HCT116 (cell line): ENCODE measurements at regions not wholly inside any gene's neighbourhood (a gene's known extent, or its start where the extent isn't known, plus 50 kb on each side); places are given as distances from the start of the nearest gene placed in this dataset.

Experiments used
- ATAC-seq: fragments of 200-7000 bp; cut with Tn5 transposase; 2 replicates; pipeline ENCODE4 v1.9.1; 2020; ENCODE audit warnings: mild to moderate bottlenecking, moderate library complexity
- BruUV-seq: library from RNA; stranded (reverse); fragments of 400-500 nt; replicated peaks from 2 replicates; lab custom pipeline; 2021; lab: Mats Ljungman, UMichigan
- CTCF ChIA-PET: fragments of 300-600 bp; sonication (Branson Sonifier 250); formaldehyde crosslinking; loops from one replicate; lab custom pipeline; 2021; ENCODE audit warnings: antibody characterized with exemption; lab: Charles Lee
- POLR2A ChIA-PET: fragments of 300-600, 350-600 bp; sonication (Branson Sonifier 250); formaldehyde crosslinking; loops from one replicate; lab custom pipeline; 2021; ENCODE audit warnings: antibody characterized with exemption; lab: Charles Lee
- RAD21 ChIA-PET, 2 experiments: fragments of 300-600 bp; sonication (Branson Sonifier 250); formaldehyde crosslinking; loops; one replicate each; lab custom pipeline; 2023; ENCODE audit warnings: low total read pairs in 2 of 2; ENCODE audit not compliant: uncharacterized antibody in 2 of 2, unreplicated experiment in 2 of 2, low non-redundant PET in 1 of 2; lab: Charles Lee
- DNase-seq: peaks from one replicate; pipeline ENCODE4 v3.0.0-alpha.2; 2010; ENCODE audit warnings: low read depth, low spot score
- H2AFZ ChIP-seq: fragments of 200-600 bp; shearing (Covaris generic), sonication (generic); 2 replicates; pipeline ENCODE4 v1.6.1; 2017; ENCODE audit warnings: low read depth, mixed run types, mixed read lengths, antibody characterized with exemption, low read length; ENCODE audit not compliant: poor library complexity, severe bottlenecking
- H3K27ac ChIP-seq: 2 replicates; pipeline ENCODE4 v1.5.1; 2012; ENCODE audit warnings: low read depth, low read length
- H3K27me3 ChIP-seq: fragments of 200-600 bp; sonication (generic); 2 replicates; pipeline ENCODE4 v1.6.1; 2016; ENCODE audit warnings: mixed run types, low read length, mixed read lengths; ENCODE audit not compliant: insufficient read depth
- H3K36me3 ChIP-seq, 2 experiments: fragments of 200-500 bp in 1 of 2; fragments of 200-600 bp in 1 of 2; sonication (Bioruptor generic) in 1 of 2; sonication (generic) in 1 of 2; 2 replicates each; pipeline versions ENCODE4 v1.5.1 to v1.6.1; 2014 to 2016; ENCODE audit warnings: low read length in 2 of 2, inconsistent platforms in 1 of 2, mixed read lengths in 1 of 2, mixed run types in 1 of 2; ENCODE audit not compliant: insufficient read depth in 2 of 2, control insufficient read depth in 1 of 2
- H3K4me1 ChIP-seq, 2 experiments: fragments of 200-600 bp in 1 of 2; sonication (generic) in 1 of 2; 2 replicates each; pipeline versions ENCODE4 v1.5.1 to v1.6.1; 2012 to 2017; ENCODE audit warnings: low read length in 2 of 2, inconsistent platforms in 1 of 2, mild to moderate bottlenecking in 1 of 2, mixed read lengths in 1 of 2, mixed run types in 1 of 2, moderate library complexity in 1 of 2; ENCODE audit not compliant: insufficient read depth in 2 of 2, control insufficient read depth in 1 of 2
- H3K4me2 ChIP-seq: fragments of 200-600 bp; sonication (generic); 2 replicates; pipeline ENCODE4 v1.6.1; 2017; ENCODE audit warnings: mixed run types, low read length, mixed read lengths
- H3K4me3 ChIP-seq, 2 experiments: fragments of 200-600 bp in 1 of 2; sonication (generic) in 1 of 2; replicated peaks in 1 of 2; 2 replicates each; pipeline ENCODE4 v1.5.1; 2011 to 2016; ENCODE audit warnings: low read length in 2 of 2, control low read depth in 1 of 2, low read depth in 1 of 2, mild to moderate bottlenecking in 1 of 2, mixed read lengths in 1 of 2, mixed run types in 1 of 2
- H3K79me2 ChIP-seq: fragments of 200-600 bp; sonication (generic); 2 replicates; pipeline ENCODE4 v1.6.1; 2017; ENCODE audit warnings: mild to moderate bottlenecking, mixed run types, low read length, moderate library complexity, mixed read lengths; ENCODE audit not compliant: insufficient read depth
- H3K9ac ChIP-seq: fragments of 200-600 bp; sonication (generic); 2 replicates; pipeline ENCODE4 v1.6.1; 2016; ENCODE audit warnings: low read length, mixed read lengths
- H3K9me2 ChIP-seq: fragments of 200-600 bp; sonication (generic), shearing (Covaris generic); 2 replicates; pipeline ENCODE4 v1.6.1; 2017; ENCODE audit warnings: mixed run types, mild to moderate bottlenecking, moderate library complexity; ENCODE audit not compliant: insufficient read depth
- H3K9me3 ChIP-seq, 2 experiments: fragments of 200-500 bp in 1 of 2; fragments of 200-600 bp in 1 of 2; sonication (Bioruptor generic) in 1 of 2; sonication (generic) in 1 of 2; 2 replicates each; pipeline ENCODE4 v1.6.1; 2014 to 2017; ENCODE audit warnings: low read length in 2 of 2, mixed read lengths in 2 of 2, inconsistent platforms in 1 of 2, low read depth in 1 of 2, mild to moderate bottlenecking in 1 of 2, mixed run types in 1 of 2, moderate library complexity in 1 of 2; ENCODE audit not compliant: control insufficient read depth in 1 of 2, insufficient read depth in 1 of 2
- H4K20me1 ChIP-seq: fragments of 200-600 bp; sonication (generic), shearing (Covaris generic); 2 replicates; pipeline ENCODE4 v1.6.1; 2017; ENCODE audit warnings: mixed run types, mild to moderate bottlenecking, moderate library complexity; ENCODE audit not compliant: insufficient read depth
- EGR1 ChIP-seq: IDR thresholded peaks from 2 replicates; pipeline ENCODE4 v1.6.1; 2012; ENCODE audit warnings: low read depth
- MAX ChIP-seq: IDR thresholded peaks from 2 replicates; pipeline ENCODE4 v1.6.1; 2012
- POLR2A ChIP-seq: IDR thresholded peaks from 2 replicates; pipeline ENCODE4 v1.7.0; 2011; ENCODE audit warnings: borderline replicate concordance; ENCODE audit not compliant: insufficient read depth, insufficient read length; ENCODE audit errors: extremely low read depth
- SIN3A ChIP-seq: IDR thresholded peaks from 2 replicates; pipeline ENCODE4 v1.6.1; 2012; ENCODE audit warnings: low read depth
- TCF7L2 ChIP-seq: IDR thresholded peaks from 2 replicates; pipeline ENCODE4 v1.7.0; 2011; ENCODE audit warnings: borderline replicate concordance, inconsistent platforms; ENCODE audit not compliant: insufficient read depth, insufficient read length; ENCODE audit errors: extremely low read depth
- YY1 ChIP-seq: IDR thresholded peaks from 2 replicates; pipeline ENCODE4 v1.6.1; 2011; ENCODE audit warnings: low read length, low read depth, moderate library complexity, mild to moderate bottlenecking; ENCODE audit not compliant: insufficient replicate concordance; ENCODE audit errors: extremely low read depth
- ZFX ChIP-seq: fragments of 450-650 bp; IDR thresholded peaks from 2 replicates; pipeline ENCODE4 v1.6.1; 2017
- intact Hi-C: fragments of 100-400 bp; cut with micrococcal nuclease; formaldehyde crosslinking; loops from 2 replicates; pipeline ENCODE4 v1.10.0; 2022

GRCh38 chr1:47635111-47635510 is 197.3 kb downstream of the FOXD2 start:
- RAD21 ChIA-PET = no interaction called here
- H3K9ac ChIP-seq = no peak overlapping the region
- POLR2A ChIA-PET = no interaction called here
- no TSS peak for BruUV-seq
- no peak overlapping the region for H3K4me2 ChIP-seq
- no peak for ATAC-seq
- no peak for DNase-seq
- H3K4me3 ChIP-seq = no peak overlapping the region
- no peak overlapping the region for H2AFZ ChIP-seq
- H3K9me2 ChIP-seq = no peaks in the 10 kb centered on the region
- H4K20me1 ChIP-seq = no peaks in the 10 kb centered on the region
- no peak overlapping the region for H3K27ac ChIP-seq
- no peaks in the 10 kb centered on the region for H3K79me2 ChIP-seq
- H3K36me3 ChIP-seq = no peaks in the 10 kb centered on the region
- CTCF ChIA-PET = no interaction called here
- H3K9me3 ChIP-seq = no peaks in the 10 kb centered on the region
- peaks cover 9% of the 10 kb centered on the region; the same call in 1 of the 2 replicates for H3K27me3 ChIP-seq
- TF ChIP-seq TCF7L2 (no peak), MAX (no peak), POLR2A (no peak)
- H3K4me1 ChIP-seq = no peaks in the 10 kb centered on the region
- intact Hi-C loops = no loop called here

GRCh38 chr1:47635597-47635996 is 197.8 kb downstream of the FOXD2 start:
- Histone ChIP-seq H3K4me2 (no peak overlapping the region), H2AFZ (no peak overlapping the region), H3K27me3 (peaks cover 9% of the 10 kb centered on the region; the same call in 1 of the 2 replicates), H3K36me3 (no peaks in the 10 kb centered on the region), H3K9me3 (no peaks in the 10 kb centered on the region), H3K4me3 (no peak overlapping the region), H3K9me2 (no peaks in the 10 kb centered on the region), H3K4me1 (no peaks in the 10 kb centered on the region), H3K9ac (no peak overlapping the region), H4K20me1 (no peaks in the 10 kb centered on the region), H3K27ac (no peak overlapping the region), H3K79me2 (no peaks in the 10 kb centered on the region)
- ATAC-seq = no peak
- ChIA-PET POLR2A (no interaction called here), CTCF (no interaction called here), RAD21 (no interaction called here)
- no TSS peak for BruUV-seq
- no peak for DNase-seq
- TF ChIP-seq ZFX (no peak), SIN3A (no peak), YY1 (no peak), EGR1 (no peak)
- intact Hi-C loops = no loop called here
